ENCODE measurements at regions not wholly inside any gene's neighbourhood (a gene's known extent, or its start where the extent isn't known, plus 50 kb on each side); places are given as distances from the start of the nearest gene placed in this dataset.

DNA sequence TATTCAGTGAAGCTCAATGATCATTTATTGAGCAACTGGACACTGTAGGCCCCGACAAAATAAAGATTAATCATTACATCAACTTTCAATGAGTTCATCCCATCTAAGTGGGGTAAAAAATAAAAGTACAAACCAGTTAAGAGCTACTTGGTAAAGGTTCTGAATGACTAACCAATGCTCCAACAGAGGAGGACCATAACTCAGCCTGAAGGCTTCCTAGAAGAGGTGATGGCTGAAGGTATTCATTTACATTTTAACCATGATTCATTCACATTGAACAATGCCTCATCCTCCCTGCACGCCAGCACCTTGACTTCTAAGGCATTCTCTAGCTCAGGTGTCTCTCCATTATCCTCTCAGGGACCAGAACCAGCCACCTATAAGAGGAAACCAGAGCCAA is 201.4 kb downstream of the ZNF462 start:
- DNase-seq (ENCODE audit: low spot score) = no peak
- in situ Hi-C loops (cut with MboI; ENCODE audit: low sequenced_read_pairs, unreplicated experiment) = no loop called here
- TF ChIP-seq, protein P1, sequence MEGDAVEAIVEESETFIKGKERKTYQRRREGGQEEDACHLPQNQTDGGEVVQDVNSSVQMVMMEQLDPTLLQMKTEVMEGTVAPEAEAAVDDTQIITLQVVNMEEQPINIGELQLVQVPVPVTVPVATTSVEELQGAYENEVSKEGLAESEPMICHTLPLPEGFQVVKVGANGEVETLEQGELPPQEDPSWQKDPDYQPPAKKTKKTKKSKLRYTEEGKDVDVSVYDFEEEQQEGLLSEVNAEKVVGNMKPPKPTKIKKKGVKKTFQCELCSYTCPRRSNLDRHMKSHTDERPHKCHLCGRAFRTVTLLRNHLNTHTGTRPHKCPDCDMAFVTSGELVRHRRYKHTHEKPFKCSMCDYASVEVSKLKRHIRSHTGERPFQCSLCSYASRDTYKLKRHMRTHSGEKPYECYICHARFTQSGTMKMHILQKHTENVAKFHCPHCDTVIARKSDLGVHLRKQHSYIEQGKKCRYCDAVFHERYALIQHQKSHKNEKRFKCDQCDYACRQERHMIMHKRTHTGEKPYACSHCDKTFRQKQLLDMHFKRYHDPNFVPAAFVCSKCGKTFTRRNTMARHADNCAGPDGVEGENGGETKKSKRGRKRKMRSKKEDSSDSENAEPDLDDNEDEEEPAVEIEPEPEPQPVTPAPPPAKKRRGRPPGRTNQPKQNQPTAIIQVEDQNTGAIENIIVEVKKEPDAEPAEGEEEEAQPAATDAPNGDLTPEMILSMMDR (IDR thresholded peaks at IDR 0.05; ENCODE audit: borderline replicate concordance, control extremely low read depth, extremely low read depth, insufficient read depth, missing control alignments) = no peak

GRCh38 chr9:107065549-107065948 is 202.6 kb downstream of the ZNF462 start:
- in situ Hi-C loops (cut with MboI; ENCODE audit: low sequenced_read_pairs, unreplicated experiment) = no loop called here
- DNase-seq (ENCODE audit: low spot score) = no peak
- TF ChIP-seq, protein P1 (IDR thresholded peaks at IDR 0.05; ENCODE audit: borderline replicate concordance, control extremely low read depth, extremely low read depth, insufficient read depth, missing control alignments) = no peak

- TF ChIP-seq, protein P1 (IDR thresholded peaks at IDR 0.05; ENCODE audit: borderline replicate concordance, control extremely low read depth, extremely low read depth, insufficient read depth, missing control alignments) = no peak
- in situ Hi-C loops (cut with MboI; ENCODE audit: low sequenced_read_pairs, unreplicated experiment) = no loop called here
- no peak for DNase-seq (ENCODE audit: low spot score)
Measured at GRCh38 chr9:107067739-107068416, 204.9 kb downstream of the ZNF462 start.

GRCh38 chr9:107068581-107068980 is 205.6 kb downstream of the ZNF462 start:
- in situ Hi-C loops (cut with MboI; ENCODE audit: low sequenced_read_pairs, unreplicated experiment) = no loop called here
- no peak for DNase-seq (ENCODE audit: low spot score)
- TF ChIP-seq, protein P1 (IDR thresholded peaks at IDR 0.05; ENCODE audit: borderline replicate concordance, control extremely low read depth, extremely low read depth, insufficient read depth, missing control alignments) = no peak

DNA sequence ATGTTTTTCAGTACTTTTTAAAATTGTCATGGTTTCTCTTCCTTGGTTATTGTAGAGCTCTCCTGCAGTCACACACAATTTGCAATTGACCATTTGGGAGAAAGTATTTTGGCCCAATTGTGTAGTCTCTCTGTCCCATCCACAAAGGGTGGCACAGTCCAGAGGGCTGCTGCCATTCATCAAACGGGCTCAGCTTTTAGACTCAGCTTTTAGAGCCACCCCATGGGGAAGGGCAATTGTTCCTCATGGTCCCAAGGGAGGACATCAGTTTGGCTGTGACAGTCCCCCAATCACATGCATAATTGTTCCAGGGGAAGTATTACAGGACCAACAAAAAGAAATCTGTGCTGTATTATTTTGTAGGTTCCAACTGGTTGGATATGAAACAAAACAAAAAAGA is 207.6 kb downstream of the ZNF462 start:
- in situ Hi-C loops (cut with MboI; ENCODE audit: low sequenced_read_pairs, unreplicated experiment) = no loop called here
- TF ChIP-seq, protein P1 (IDR thresholded peaks at IDR 0.05; ENCODE audit: borderline replicate concordance, control extremely low read depth, extremely low read depth, insufficient read depth, missing control alignments) = no peak
- no peak for DNase-seq (ENCODE audit: low spot score)

- TF ChIP-seq, protein P1 (IDR thresholded peaks at IDR 0.05; ENCODE audit: borderline replicate concordance, control extremely low read depth, extremely low read depth, insufficient read depth, missing control alignments) = no peak
- no peak for DNase-seq (ENCODE audit: low spot score)
- in situ Hi-C loops (cut with MboI; ENCODE audit: low sequenced_read_pairs, unreplicated experiment) = no loop called here
Measured at GRCh38 chr9:107078061-107078460, 205.0 kb upstream of the RAD23B start.

Measured in GM13976 (cell line).